Left kidney (tissue), 1 donor: ENCODE measurements at regions not wholly inside any gene's neighbourhood (a gene's known extent, or its start where the extent isn't known, plus 50 kb on each side); places are given as distances from the start of the nearest gene placed in this dataset.
"Not testable (repeated sequence)": the region's sequence is repeated elsewhere in the genome, so short reads cannot be mapped to it uniquely, and the experiment has no call there.

Experiments used
- DNase-seq: peaks from one replicate; pipeline ENCODE4 v3.0.0-alpha.2; 2013

DNA sequence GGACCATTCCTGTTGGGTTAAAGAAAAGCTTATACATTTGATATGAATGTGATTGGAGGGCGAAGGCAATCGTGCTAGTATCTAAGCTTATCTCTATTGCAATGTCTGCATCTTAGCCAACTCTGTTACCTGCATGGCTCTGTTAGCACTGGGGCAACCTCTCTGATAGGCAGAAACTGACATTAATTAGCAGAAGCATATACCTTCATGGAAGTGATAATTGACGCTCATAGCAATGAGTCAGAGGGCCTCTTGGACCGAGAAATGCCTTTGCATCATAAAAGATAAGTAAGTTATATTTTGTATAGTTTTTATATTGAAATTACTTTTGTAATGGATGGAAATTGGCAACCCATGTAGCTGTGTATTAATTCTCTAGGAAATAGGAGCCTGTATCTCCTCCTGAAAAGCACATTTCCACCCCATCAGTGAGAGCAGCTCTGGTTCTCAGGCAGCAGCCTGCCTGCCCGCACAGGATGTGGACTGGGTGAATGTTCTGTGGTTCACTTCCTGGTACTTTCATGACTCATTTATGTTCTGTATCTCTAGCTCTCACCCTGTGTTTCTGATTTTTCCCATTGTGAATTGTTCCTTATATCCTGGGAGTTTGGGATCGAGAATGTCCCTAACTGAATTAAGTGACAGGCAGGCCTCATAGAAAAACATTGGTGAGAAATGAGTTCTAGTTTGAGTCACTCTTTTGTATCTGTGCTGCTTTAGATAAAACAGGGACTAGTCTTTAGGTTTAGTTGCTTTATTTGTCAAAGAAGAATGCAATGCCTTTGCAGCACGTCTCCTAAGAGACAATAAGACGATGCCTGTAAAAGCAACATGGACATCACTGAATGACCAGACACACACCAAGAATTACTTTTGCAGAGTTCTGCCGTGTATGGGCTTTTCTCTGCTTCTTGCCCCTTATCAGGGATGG, 344.9 kb downstream of the DCDC2C start:
- no peak for DNase-seq

DNA sequence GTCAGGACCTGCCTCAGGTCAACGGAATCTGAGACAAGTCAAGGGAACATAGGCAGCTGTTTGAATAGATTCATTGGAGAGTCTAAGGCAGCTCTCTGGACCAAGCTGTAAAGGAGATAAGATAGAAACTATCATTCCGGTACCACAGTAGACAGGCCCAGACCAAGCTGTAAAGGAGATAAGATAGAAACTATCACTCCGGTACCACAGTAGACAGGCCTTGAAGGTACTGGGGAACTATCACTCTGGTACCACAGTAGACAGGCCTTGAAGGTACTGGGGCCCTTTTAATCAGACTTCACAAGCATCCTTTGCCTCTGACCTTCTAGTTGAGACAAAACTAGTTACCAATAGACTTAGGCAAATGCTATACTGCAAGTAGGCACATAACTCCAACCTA, 346.1 kb downstream of the DCDC2C start:
- no peak for DNase-seq

DNA sequence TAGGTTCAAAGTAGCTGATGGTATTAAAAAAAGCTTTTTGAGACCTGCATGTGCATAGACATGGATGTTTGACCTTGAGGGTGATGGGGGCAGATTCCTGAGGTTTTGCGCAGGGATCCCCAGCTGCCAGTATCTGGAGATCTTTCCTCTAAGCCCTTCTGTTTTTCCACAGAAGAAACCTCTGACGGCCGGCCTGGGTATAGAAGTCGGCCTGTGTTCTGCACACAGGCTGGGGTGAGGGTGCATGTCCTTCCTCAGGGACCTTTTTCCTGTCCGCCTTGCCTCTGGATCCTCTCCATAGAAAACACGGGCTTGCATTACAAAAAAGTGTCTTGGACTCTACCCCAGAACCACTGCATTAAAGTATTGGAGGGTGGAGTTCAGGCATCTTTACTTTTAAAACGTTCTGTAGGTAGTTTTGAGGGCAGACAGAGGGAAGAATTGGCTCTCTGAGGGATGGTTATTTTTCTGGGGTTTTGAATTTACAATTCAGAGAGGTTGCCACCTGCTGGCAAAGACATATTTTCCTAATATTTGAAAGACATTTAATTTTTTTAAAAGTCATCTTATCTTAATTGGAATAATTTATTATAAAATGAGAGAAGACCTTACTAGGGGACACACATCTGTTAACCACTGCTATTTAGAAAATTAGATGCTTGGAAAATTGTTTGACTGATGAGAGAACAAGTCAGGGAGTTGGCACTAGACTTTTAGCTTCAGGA, 350.6 kb downstream of the DCDC2C start:
- DNase-seq: no peak

DNA sequence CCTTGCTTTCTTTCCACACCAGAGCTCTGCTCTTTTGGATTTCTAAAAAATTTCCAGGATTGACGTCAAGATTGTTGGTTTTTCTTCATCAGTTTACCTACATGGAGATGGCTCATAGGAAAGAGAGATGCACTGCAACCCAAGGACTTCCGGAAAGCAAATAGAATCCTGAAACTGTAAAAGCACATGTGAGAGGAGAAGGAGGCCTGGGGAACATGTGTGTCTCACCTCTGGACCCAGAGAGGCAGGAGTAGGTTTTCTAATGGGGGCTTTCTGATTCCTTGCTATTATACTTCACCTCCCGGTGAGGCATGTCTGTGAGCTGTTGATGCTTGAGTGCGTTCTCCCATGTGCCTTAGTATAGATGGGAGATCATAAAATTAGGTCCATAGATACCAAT, 362.8 kb downstream of the DCDC2C start:
- DNase-seq: no peak

DNA sequence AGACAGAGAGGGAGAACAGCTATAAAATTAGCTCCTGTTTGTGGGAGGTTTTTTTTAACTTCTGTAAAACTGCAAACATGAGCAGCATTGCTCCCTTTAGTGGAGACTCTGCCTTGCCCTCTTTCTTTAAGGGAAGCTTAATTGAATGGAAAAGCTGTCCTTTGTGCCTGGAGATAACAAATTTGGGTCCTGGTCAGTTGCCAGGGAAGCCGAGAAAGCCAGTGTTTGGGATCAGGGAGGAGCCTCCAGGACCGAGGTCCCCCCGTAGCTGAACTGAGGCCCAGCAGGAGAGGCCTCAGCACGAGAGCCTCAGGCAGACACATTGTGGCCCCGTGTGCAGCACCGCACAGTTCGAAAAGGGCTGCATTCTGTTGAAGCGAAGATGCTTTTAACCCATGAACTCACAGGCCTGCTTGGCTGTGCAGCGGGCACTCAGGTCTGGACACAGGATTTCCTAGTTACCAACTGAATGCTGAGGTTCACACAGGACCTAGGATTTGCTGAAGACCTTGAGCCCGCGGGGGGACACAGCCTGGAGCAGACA, 369.7 kb downstream of the DCDC2C start:
- DNase-seq: no peak

DNA sequence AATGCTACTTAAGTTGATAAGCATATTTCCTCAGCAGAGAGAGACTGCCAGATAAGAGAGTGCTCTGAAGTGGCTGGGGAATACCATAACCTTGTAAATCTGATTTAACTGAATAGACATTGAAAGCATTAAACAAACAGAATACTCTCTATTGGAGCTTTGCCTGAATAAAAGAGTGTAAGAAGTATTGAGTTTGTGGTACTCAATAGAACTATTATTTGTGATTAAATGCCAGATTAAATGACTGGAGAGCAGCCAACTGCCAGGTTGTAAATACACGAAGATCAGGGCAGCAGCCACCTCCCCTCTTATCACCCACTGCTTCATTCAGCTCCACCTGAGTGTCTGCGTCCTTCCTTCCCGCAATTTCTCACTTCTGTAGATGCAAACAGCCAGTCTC, 373.6 kb downstream of the DCDC2C start:
- no peak for DNase-seq

DNA sequence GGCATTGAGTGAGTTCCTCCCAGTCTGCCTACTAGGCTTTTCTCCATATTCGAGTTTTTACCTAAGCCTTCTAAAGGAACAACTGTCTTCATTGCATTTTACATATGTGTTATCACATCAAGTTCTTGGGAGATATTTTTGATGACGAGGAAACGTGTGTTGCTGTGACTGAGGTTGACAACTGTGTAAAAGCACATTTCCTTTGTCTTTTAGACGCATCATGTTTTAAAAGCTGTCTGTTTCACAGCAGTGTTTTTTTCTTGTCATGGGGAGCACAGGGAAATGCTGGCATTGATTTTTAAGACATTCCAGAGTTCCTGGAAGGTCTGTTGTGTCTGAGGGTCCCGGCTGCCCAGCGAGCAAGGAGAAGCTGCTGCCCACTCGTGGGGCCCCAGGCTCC, 381.8 kb downstream of the DCDC2C start:
- no peak for DNase-seq

DNA sequence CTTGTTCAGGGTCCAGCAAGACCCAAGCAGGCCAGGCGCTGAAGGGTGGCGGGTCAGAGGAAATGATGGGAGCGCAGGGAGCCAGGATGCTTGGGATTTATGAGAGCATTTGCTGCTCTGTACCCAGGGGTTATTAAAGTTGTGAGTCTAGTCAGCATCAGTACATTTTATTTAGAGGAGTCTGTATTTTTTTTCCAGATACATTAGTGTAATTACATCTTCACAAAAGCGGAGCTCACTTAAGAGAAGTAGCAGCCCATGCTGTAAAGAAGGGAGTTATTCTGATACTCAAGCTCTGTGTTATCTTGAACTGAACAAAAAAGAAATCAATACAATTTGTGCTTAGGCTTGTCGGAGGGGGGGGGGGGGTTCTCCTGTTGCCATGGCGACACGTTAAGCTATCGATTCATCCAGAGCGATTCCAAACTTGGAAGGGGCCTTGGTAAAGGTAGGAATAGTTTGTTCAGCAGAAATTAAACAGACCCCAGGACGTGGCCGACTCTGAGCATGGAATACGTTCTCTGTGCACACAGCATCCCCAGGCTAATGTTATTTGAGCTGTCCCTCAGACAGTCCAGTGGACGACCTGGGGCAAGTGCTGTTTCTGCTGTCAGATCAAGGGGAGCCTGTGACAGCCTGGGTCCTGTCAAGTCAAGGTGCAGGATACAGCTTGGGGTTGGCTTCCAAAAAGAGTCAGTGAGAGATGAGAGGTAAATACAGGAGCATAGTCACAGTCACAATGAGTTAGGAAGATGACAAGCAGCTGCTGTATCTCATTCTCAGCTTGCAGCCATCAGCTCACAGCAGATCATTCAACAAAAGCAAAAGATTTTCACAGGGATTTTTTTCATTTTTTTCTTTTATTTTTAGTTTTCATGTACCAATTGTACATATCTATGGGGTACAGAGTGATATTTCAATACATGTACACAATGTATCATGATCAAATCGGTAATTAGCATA, 387.6 kb downstream of the DCDC2C start:
- DNase-seq: no peak

DNA sequence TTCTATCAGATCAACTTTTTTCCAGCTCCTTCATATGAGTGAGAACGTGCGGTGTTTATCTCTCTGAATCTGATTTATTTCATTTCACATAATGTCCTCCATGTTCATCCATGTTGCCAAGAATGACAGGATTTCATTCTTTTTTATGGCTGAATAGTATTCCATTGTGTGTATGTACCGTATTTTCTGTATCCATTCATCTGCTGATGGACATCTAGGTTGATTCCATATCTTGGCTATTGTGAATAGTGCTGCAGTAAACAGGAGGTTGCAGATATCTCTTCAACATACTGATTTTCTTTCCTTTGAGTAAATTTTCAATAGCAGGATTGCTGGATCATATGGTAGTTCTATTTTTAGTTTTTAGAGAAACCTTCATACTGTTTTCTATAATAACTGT, 388.5 kb downstream of the DCDC2C start:
- DNase-seq: no peak

DNA sequence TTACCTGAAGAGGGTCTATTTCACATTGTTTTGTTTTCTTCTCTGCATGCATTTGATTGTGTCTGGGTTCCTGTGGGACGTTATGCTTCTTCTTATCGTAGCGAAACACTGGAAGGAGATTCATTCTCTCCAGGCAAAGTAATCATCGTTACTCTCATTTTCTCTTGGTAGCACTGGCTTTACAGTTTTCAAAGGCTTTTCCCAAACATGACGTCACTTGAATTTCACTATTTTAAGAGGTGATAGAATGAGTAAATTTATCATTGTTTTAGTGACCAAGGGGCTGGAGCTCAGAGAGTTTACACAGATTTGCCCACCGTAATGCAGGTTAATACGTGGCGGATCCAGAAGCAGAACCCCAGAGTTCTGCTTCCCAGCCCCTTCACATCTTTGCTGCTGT, 391.4 kb downstream of the DCDC2C start:
- DNase-seq: no peak

DNA sequence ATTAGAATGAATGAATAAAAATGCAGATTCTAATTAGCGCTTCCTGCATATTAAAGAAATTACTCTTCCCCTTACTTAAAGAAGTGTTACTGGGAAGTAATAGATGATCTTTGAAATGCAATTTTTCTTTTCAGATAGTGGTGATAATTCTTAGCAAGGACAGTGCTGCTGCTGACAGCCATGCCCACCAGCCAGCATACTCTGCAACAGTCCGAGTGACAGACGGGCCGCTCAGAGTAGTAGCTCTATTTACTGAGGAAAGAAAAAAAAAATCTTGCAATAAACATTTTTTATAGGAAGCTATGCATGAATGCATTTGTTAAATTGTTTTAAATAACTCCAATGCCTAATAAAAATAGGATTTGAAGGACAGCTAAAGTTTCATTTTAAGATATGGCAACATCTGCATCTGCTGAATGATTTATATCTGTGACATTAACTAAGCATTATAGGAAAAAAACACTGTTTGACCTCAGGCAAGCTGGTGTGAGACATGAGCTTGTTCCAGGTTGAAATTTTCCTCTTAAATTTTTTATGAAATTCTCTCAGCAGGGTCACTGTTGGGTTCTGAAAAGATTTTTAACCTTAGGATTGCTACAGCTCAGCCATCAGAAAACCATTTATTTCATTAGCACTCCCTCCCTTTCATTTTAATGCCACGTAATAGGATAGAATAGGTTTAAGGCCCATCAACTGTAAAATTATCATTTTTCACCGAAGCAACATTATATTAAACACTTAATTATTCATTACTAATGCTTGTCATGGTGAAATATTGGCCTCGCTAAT, 393.8 kb downstream of the DCDC2C start:
- no peak for DNase-seq

DNA sequence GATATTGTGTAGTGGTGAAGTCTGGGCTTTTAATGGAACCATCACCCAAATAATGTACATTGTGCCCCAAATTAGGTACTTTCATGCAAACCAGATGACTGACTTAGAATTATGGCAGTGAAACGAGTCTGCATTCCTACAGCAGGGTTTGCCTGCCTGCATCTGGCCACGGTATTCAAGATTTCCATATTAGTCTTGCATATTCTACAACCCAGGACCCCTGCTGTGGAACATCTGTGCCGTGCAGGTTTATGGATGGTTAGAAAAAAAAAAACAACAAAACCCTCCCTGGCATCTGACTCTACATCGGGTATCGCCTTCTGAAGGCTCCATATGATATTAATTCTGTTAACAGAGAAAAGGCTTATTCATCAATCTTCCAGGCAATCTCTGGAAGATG, 394.8 kb downstream of the DCDC2C start:
- no peak for DNase-seq

DNA sequence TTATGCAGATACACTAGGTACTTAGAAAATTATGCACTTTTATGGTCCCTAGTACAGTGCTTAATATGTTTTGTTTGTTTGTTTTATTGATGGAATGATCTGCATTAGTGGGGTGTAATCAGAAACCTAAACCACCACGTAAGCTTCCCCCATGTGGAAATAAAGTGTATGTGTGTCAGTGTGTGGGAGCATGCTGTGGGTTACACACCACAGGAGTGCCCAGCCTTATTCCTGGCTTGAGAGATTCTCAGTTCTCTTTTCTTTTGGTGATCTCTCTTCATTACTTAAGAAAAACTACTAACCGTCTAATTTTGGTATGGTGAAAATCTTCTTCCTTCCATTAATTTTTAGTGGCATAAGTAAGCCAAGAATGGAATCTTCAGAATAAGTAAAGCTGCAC, 398.6 kb downstream of the DCDC2C start:
- DNase-seq: no peak

DNA sequence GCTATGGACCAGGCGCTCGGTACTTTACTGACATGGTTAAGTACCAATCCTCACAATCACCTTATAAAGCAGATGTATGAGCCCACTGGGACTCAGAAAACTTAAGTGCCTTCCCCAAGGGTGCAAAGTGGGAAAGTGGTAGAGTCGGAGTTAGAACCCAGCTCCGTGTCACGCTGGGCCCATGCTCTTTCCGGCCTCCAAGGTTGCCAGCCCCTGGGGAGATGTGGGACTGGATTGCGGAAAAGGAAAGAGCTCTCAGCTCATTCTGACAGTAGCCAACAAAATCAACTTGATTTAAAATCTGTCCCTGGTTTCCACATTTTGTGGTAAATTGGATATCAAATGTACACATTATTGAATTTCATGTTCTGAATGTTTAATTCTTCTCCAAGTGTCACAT, 403.8 kb downstream of the DCDC2C start:
- DNase-seq: no peak

DNA sequence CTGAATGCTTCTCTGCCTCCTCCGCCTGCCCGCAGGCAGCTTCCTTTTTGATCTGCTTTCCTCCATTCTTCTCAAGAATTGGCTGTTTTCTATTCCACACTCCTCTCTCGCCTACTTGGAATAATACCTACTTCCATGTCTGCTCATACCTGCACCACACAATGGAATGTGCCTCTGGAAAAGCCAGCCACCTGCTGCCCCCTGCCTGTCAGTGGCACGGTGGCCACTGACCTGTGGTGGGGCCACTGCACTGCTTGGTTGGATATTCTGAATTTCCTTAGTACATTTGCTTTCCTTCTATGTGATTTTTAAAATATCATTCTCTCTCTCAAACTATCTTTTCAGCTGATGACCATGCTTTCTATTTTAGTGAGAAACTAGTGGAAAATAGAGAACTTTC, 406.9 kb downstream of the DCDC2C start:
- no peak for DNase-seq

DNA sequence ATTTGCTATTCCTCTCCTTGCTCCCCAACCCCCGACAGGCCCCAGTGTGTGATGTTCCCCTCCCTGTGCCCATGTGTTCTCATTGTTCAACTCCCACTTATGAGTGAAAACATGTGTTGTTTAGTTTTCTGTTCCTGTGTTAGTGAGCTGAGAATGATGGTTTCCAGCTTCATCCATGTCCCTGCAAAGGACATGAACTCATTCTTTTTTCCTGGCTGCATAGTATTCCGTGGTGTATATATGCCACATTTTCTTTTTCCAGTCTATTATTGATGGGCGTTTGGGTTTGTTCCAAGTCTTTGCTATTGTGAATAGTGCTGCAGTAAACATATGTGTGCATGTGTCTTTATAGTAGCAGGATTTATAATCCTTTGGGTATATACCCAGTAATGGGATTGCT, 412.1 kb downstream of the DCDC2C start:
- DNase-seq: not testable (repeated sequence)

DNA sequence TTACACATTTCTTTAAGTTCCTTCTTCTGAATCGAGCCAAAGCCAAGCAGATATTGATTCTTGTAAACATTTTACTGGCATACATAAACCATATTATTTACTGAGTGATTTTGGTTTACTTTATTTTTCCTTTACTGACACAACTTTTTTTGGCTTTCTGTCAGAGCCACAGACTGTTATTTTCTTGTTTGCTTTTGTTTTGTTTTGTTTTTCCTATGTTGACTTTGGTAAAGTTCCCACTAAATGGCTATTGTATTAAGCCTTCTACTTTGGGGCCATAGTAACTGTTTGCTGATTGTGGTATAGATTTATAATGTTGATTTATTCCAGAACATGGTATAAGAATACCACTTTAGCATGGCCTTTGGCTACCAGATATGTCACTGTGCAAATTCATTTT, 419.4 kb downstream of the DCDC2C start:
- no peak for DNase-seq

DNA sequence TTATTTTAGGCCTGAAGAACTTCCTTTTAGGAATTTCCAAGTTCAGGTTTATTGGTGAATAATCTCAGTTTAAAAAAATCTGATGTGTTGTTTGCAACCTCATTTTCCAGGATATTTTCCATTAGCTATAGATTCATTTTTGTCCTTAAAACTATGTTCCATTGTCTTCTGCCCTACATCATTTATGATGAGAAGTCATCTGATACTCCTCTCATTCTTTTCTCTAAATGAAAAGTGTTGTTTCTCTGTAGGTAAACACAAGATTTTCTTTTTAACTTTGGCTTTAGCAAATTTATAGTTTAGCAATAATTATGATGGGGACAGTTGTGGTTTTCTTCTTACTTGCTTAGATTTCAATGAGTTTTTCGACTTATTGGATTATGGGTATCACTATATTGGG, 427.3 kb downstream of the DCDC2C start:
- DNase-seq: no peak

DNA sequence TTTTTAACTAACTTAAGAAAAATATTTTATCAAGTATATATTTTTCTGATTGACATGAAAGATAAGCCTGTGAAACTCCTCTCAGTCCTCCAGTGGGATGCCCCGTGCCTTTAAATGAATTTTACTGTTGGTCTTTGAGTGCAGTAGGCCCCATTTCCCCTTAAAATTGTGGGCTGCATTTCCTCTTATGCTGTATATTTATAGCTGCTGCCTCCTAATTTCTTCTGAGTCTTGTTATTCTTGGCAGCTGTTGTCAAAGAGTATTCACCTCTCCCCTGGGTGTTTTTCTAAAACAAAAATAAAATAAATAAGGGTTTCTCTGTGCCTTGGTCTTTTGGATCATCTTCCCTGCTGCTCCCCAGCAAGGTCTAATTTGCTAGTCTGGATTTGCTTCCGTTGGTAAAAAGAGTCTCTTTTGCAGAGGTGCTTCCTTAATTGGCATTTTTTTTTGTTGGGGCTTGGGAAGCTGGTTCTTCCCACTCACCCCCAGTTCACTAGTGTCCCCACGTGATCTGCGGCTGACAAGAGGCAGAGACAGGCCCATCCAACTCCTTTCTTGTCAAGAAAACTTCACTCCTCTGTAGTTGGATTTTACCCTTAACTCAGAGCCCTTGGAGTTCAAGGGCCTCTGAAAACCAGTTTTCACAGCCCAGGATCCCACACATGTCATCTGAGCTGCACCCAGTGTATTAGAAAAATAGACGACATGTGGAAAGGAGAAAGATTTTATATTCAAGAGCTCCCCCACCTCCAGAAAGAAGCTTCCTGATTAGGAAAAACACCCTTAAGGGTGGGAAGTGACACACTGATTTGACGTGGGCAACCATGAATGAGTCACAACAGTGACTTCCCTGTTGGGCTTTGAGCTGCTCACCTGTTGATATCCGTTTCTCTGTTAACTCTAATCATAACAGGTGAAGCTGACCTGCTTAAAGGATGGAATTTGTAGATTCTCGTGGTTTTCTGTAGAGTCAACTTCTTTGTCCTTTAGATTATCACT, 431.5 kb downstream of the DCDC2C start:
- no peak for DNase-seq

DNA sequence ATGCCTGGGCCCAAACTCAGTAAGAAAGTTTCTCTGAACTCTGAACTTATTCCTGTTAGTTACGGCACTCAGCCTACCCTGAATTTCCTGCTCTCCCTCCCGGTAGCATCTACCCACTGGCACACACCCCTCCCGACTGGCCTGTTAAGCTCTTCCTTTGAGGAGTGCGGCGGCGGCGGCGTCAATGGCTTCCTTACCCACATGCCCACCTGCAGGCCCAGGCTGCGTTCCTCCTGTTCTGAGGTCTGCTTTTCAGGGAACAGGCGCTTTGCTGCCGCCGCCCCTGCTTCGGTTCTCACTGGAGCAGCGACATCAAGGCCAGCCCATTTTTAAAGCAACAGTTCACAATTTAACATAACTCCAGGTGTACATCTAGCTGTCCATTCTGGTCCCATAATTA, 432.4 kb downstream of the DCDC2C start:
- DNase-seq: no peak
